Vagina (tissue), 2 donors: ENCODE measurements at regions not wholly inside any gene's neighbourhood (a gene's known extent, or its start where the extent isn't known, plus 50 kb on each side); places are given as distances from the start of the nearest gene placed in this dataset.

Experiments
- DNase-seq, 2 donors: peaks; one replicate each; pipeline ENCODE4 v3.0.0-alpha.2; 2017; ENCODE audit errors: extremely low spot score in 2 of 2
- H3K27ac ChIP-seq: fragments of 200-600 bp; sonication (generic); one replicate; pipeline ENCODE4 v1.5.1; 2019
- H3K27me3 ChIP-seq: fragments of 200-600 bp; sonication (generic); one replicate; pipeline ENCODE4 v1.5.1; 2019
- H3K36me3 ChIP-seq, 2 donors: fragments of 200-600 bp; sonication (generic); one replicate each; pipeline ENCODE4 v1.5.1; 2017 to 2019
- H3K4me1 ChIP-seq: fragments of 200-600 bp; sonication (generic); one replicate; pipeline ENCODE4 v1.5.1; 2019
- H3K4me3 ChIP-seq, 2 donors: fragments of 200-600 bp; sonication (generic); 1 replicate in 1 of 2; 2 replicates in 1 of 2; pipeline ENCODE4 v1.5.1; 2016 to 2019
- H3K9me3 ChIP-seq: fragments of 200-600 bp; sonication (generic); one replicate; pipeline ENCODE4 v1.5.1; 2019
- CTCF ChIP-seq, 3 experiments: fragments of 450-650 bp in 2 of 3; fragments of 200-600 bp in 1 of 3; sonication (generic) in 1 of 3; IDR thresholded peaks; one replicate each; pipeline ENCODE4 v1.5.1; 2017 to 2019; ENCODE audit warnings: antibody characterized with exemption in 3 of 3, mild to moderate bottlenecking in 2 of 3, moderate library complexity in 2 of 3
- POLR2A ChIP-seq, 2 donors: fragments of 450-650 bp; IDR thresholded peaks; one replicate each; pipeline ENCODE4 v1.6.1; 2017; ENCODE audit warnings: antibody characterized with exemption in 2 of 2, mild to moderate bottlenecking in 2 of 2, moderate library complexity in 2 of 2
- POLR2AphosphoS5 ChIP-seq, 2 donors: sonication (generic); formaldehyde crosslinking; IDR thresholded peaks; one replicate each; pipeline ENCODE4 v1.9.0; 2017; ENCODE audit warnings: antibody characterized with exemption in 2 of 2, mild to moderate bottlenecking in 2 of 2, low read depth in 1 of 2; ENCODE audit not compliant: insufficient read depth in 1 of 2
- intact Hi-C: fragments of 100-400 bp; cut with DNase I; formaldehyde crosslinking; loops from one replicate; pipeline ENCODE4 v1.15.1; 2023

DNA sequence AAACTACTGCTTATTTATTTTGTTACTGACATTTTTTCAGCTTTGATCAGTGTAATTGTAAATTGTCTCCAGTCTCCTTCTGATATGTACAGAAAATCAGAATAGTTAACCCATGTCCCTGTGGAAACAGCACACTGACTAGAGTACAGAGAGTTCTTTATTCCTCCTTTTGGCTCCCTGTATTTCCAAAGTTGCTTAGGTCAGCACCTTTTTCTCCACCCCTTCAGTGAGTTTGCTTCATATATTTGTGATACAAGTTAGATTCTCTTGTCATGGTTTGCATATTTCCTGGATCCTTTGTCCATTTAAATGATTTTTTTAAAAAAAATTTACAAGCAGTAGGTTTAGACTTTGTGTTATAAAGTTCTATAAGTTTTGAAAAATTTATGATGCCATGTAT lies 2051.1 kb upstream of the LRRTM1 start:
- no peaks in the 10 kb centered on the region for H3K36me3 ChIP-seq
- intact Hi-C loops = no loop called here
- no peak for DNase-seq
- H3K9me3 ChIP-seq = no peaks in the 10 kb centered on the region
- TF ChIP-seq POLR2A (IDR thresholded peaks at IDR 0.05) = no peak
- H3K4me3 ChIP-seq = no peak overlapping the region
- no peak overlapping the region for H3K27ac ChIP-seq
- no peaks in the 10 kb centered on the region for H3K27me3 ChIP-seq
- H3K4me1 ChIP-seq = no peaks in the 10 kb centered on the region

GRCh38 chr2:82345910-82346309 lies 2041.4 kb upstream of the LRRTM1 start:
- no peak for DNase-seq
- Histone ChIP-seq H3K9me3 (no peaks in the 10 kb centered on the region), H3K36me3 (no peaks in the 10 kb centered on the region), H3K4me1 (no peaks in the 10 kb centered on the region), H3K27me3 (no peaks in the 10 kb centered on the region), H3K4me3 (no peak overlapping the region), H3K27ac (no peak overlapping the region)
- TF ChIP-seq CTCF (IDR thresholded peaks at IDR 0.05) = no peak
- no peak for TF ChIP-seq POLR2A (IDR thresholded peaks at IDR 0.05)
- TF ChIP-seq POLR2AphosphoS5 (IDR thresholded peaks at IDR 0.05; ENCODE audit: insufficient read depth in 1 of 2, low read depth in 1 of 2) = no peak
- intact Hi-C loops = no loop called here

GRCh38 chr2:82344670-82345069 lies 2040.1 kb upstream of the LRRTM1 start:
- Histone ChIP-seq H3K27ac (no peak overlapping the region), H3K27me3 (no peaks in the 10 kb centered on the region), H3K36me3 (no peaks in the 10 kb centered on the region), H3K9me3 (no peaks in the 10 kb centered on the region), H3K4me1 (no peaks in the 10 kb centered on the region), H3K4me3 (no peak overlapping the region)
- no peak for TF ChIP-seq POLR2AphosphoS5 (IDR thresholded peaks at IDR 0.05; ENCODE audit: insufficient read depth in 1 of 2, low read depth in 1 of 2)
- TF ChIP-seq CTCF (IDR thresholded peaks at IDR 0.05) = no peak
- TF ChIP-seq POLR2A (IDR thresholded peaks at IDR 0.05) = no peak
- intact Hi-C loops = no loop called here
- no peak for DNase-seq

GRCh38 chr2:82342356-82342755 lies 2037.8 kb upstream of the LRRTM1 start:
- Histone ChIP-seq H3K4me3 (no peak overlapping the region), H3K27me3 (no peaks in the 10 kb centered on the region), H3K9me3 (no peaks in the 10 kb centered on the region), H3K4me1 (no peaks in the 10 kb centered on the region), H3K27ac (no peak overlapping the region), H3K36me3 (no peaks in the 10 kb centered on the region)
- DNase-seq = no peak
- intact Hi-C loops = no loop called here
- TF ChIP-seq POLR2A (IDR thresholded peaks at IDR 0.05) (no peak), POLR2AphosphoS5 (IDR thresholded peaks at IDR 0.05; ENCODE audit: insufficient read depth in 1 of 2, low read depth in 1 of 2) (no peak), CTCF (IDR thresholded peaks at IDR 0.05) (no peak)

GRCh38 chr2:82340578-82341053 lies 2036.1 kb upstream of the LRRTM1 start:
- TF ChIP-seq CTCF (IDR thresholded peaks at IDR 0.05) (no peak), POLR2A (IDR thresholded peaks at IDR 0.05) (no peak), POLR2AphosphoS5 (IDR thresholded peaks at IDR 0.05; ENCODE audit: insufficient read depth in 1 of 2, low read depth in 1 of 2) (no peak)
- DNase-seq = no peak
- intact Hi-C loops = no loop called here
- Histone ChIP-seq H3K36me3 (no peaks in the 10 kb centered on the region), H3K27ac (no peak overlapping the region), H3K4me3 (no peak overlapping the region), H3K9me3 (no peaks in the 10 kb centered on the region), H3K4me1 (no peaks in the 10 kb centered on the region), H3K27me3 (no peaks in the 10 kb centered on the region)

GRCh38 chr2:82339805-82340204 lies 2035.3 kb upstream of the LRRTM1 start:
- Histone ChIP-seq H3K4me1 (no peaks in the 10 kb centered on the region), H3K9me3 (no peaks in the 10 kb centered on the region), H3K4me3 (no peak overlapping the region), H3K27me3 (no peaks in the 10 kb centered on the region), H3K27ac (no peak overlapping the region), H3K36me3 (no peaks in the 10 kb centered on the region)
- intact Hi-C loops = no loop called here
- no peak for DNase-seq
- TF ChIP-seq POLR2AphosphoS5 (IDR thresholded peaks at IDR 0.05; ENCODE audit: insufficient read depth in 1 of 2, low read depth in 1 of 2) = no peak
- TF ChIP-seq POLR2A (IDR thresholded peaks at IDR 0.05) = no peak
